CD4-positive, alpha-beta T cell treated with Interleukin-4 for 1 hour (primary cell): ENCODE measurements at regions not wholly inside any gene's neighbourhood (a gene's known extent, or its start where the extent isn't known, plus 50 kb on each side); places are given as distances from the start of the nearest gene placed in this dataset.

ENCODE experiments used
- DNase-seq, 2 donors: peaks; one replicate each; pipeline ENCODE4 v3.0.0-alpha.2; 2020 to 2022

- no peak for DNase-seq
Observed at GRCh38 chr1:81237473-81238089, 563.2 kb upstream of the ADGRL2 start.

GRCh38 chr1:81234237-81234636 lies 566.5 kb upstream of the ADGRL2 start:
- DNase-seq = no peak

- no peak for DNase-seq
Observed at GRCh38 chr1:81233591-81233990, 567.1 kb upstream of the ADGRL2 start.

- no peak for DNase-seq
Observed at GRCh38 chr1:81232420-81232819, 568.3 kb upstream of the ADGRL2 start.

GRCh38 chr1:81231729-81232038 lies 569.0 kb upstream of the ADGRL2 start:
- DNase-seq = no peak

GRCh38 chr1:81230983-81231728 lies 569.6 kb upstream of the ADGRL2 start:
- no peak for DNase-seq

GRCh38 chr1:81228926-81229325 lies 571.8 kb upstream of the ADGRL2 start:
- no peak for DNase-seq

- DNase-seq = no peak
Observed at GRCh38 chr1:81226603-81226928, 574.2 kb upstream of the ADGRL2 start.

GRCh38 chr1:81225789-81226602 lies 574.7 kb upstream of the ADGRL2 start:
- DNase-seq = no peak

GRCh38 chr1:81224222-81224621 lies 576.5 kb upstream of the ADGRL2 start:
- no peak for DNase-seq

- DNase-seq = no peak
Observed at GRCh38 chr1:81221564-81221963, 579.2 kb upstream of the ADGRL2 start.

- DNase-seq = no peak
Observed at GRCh38 chr1:81220614-81221071, 580.1 kb upstream of the ADGRL2 start.

- DNase-seq = no peak
Observed at GRCh38 chr1:81217058-81217457, 583.7 kb upstream of the ADGRL2 start.

- DNase-seq = no peak
Observed at GRCh38 chr1:81213279-81213678, 587.5 kb upstream of the ADGRL2 start.

- DNase-seq = no peak
Observed at GRCh38 chr1:81209461-81209860, 591.3 kb upstream of the ADGRL2 start.

- DNase-seq = peak in 1 of 2 donors; percentile 63
Observed at GRCh38 chr1:81208441-81208840, 592.3 kb upstream of the ADGRL2 start.

GRCh38 chr1:81205956-81206355 lies 594.8 kb upstream of the ADGRL2 start:
- DNase-seq = no peak

- no peak for DNase-seq
Observed at GRCh38 chr1:81201779-81202178, 599.0 kb upstream of the ADGRL2 start.

- no peak for DNase-seq
Observed at GRCh38 chr1:81197591-81197990, 603.1 kb upstream of the ADGRL2 start.

- no peak for DNase-seq
Observed at GRCh38 chr1:81192647-81193642, 607.8 kb upstream of the ADGRL2 start.

- DNase-seq = no peak
Observed at GRCh38 chr1:81190003-81190402, 610.7 kb upstream of the ADGRL2 start.

- DNase-seq = no peak
Observed at GRCh38 chr1:81187635-81188034, 613.1 kb upstream of the ADGRL2 start.

GRCh38 chr1:81186261-81186660 lies 614.5 kb upstream of the ADGRL2 start:
- DNase-seq = no peak
